GM20000 (cell line): ENCODE measurements at regions not wholly inside any gene's neighbourhood (a gene's known extent, or its start where the extent isn't known, plus 50 kb on each side); places are given as distances from the start of the nearest gene placed in this dataset.

ENCODE experiments used
- DNase-seq: peaks from one replicate; pipeline ENCODE4 v3.0.0; 2012; ENCODE audit warnings: low spot score
- TF ChIP-seq, protein P1 (sequence below): IDR thresholded peaks from 2 replicates; pipeline ENCODE4 v1.5.1; 2012; ENCODE audit warnings: mild to moderate bottlenecking, control low read depth; ENCODE audit errors: extremely low read depth, missing control alignments

DNA sequence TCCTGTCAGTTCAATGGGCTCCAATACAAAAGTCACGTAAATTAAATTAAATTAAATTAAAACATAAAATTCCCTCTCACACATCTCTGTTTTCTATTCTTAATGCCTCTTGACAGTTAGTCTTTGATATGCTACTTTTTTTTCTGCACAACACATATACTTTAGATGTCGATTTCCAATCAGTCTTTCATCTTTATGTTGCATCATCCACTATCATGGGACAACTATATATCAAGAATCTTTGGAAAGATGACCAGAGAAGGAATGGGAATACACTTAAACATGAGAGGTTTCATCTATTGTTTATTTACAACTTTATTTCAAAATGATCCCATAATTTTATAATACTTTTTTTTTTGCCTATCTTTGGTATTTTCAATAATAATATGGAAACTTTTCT lies 733.3 kb upstream of the FANCL start:
- TF ChIP-seq, protein P1, sequence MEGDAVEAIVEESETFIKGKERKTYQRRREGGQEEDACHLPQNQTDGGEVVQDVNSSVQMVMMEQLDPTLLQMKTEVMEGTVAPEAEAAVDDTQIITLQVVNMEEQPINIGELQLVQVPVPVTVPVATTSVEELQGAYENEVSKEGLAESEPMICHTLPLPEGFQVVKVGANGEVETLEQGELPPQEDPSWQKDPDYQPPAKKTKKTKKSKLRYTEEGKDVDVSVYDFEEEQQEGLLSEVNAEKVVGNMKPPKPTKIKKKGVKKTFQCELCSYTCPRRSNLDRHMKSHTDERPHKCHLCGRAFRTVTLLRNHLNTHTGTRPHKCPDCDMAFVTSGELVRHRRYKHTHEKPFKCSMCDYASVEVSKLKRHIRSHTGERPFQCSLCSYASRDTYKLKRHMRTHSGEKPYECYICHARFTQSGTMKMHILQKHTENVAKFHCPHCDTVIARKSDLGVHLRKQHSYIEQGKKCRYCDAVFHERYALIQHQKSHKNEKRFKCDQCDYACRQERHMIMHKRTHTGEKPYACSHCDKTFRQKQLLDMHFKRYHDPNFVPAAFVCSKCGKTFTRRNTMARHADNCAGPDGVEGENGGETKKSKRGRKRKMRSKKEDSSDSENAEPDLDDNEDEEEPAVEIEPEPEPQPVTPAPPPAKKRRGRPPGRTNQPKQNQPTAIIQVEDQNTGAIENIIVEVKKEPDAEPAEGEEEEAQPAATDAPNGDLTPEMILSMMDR, result no peak
- no peak for DNase-seq

DNA sequence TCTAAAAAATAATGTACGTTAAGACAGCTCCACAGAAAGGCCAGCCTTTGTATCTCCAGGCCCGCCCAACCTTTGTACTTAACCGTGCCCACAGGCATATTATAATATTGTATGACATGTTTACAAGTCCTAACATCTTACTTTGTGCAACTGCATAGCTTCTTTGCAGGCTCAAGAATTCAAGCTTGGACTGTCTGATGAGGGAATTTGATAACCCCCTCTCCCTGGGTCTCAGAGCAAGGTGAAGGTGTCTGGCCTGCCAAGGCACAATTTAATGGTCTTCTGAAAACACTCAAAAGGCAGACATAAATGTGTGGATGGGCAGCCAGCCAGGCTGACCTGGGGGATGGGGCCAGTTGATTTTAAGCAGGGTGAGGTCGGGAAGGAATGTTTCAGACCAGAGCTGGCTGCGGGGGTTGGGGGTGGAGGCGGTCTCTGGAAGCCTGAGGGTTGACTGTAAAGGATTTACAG lies 732.7 kb upstream of the FANCL start:
- no peak for DNase-seq
- TF ChIP-seq, protein P1, result no peak

DNA sequence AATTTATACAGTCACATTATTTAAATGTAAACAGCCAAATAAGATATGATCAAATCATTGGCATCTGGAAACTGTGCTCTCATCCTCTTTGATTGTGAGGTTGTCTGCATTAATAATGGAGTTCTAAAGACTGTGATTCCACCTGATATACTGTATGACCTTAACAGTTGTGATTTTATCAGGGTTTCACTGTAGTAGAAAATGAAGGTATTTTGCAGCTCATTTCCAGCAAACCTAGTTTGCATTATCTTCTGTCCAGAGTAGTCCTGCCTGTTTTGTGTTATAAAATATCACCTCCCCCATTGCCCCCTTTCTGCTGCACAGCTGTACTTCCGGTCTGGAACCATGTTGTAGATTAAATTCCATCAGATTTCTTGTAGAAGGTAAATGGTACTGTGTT lies 731.6 kb upstream of the FANCL start:
- no peak for DNase-seq
- TF ChIP-seq, protein P1, result no peak

DNA sequence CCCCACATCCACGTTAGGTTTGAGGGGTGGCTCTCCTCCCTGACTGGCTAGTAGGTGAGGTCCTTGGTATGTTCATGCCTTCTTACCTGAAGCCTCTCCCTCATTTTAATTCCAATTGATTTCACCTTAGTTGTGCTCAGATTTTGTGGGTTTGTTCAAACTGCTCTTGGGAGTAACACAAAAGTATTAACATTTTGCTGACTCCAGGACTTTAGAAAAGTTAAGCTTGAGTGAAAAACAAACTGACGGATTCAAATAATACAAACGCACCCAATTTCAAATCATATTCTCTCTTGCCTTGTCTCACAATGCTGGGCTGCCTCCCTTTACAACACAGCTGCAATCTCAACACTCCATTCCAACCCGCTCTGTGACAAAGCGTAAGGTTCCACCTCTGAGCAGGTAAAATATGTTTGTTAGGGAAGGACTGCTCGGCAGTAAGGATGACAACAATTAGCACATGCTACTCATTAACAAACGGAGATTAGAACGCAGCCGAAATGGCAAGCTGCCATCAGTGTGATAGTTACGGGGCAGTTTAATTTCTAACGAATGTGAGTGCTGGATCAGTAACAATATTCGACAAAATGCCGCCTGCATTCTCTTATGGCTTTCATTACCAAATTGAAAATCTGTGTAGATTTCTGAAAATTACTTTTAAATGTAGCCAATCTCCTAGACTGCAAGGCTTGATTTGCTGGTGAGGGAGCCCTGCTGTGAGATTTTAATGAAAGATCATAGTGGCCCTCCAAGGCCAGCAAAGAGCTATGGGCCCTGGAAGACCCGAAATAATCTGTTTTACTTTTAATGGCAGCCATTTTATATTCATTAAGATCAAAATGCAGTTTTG lies 730.6 kb upstream of the FANCL start:
- TF ChIP-seq, protein P1, result no peak
- DNase-seq, result no peak

DNA sequence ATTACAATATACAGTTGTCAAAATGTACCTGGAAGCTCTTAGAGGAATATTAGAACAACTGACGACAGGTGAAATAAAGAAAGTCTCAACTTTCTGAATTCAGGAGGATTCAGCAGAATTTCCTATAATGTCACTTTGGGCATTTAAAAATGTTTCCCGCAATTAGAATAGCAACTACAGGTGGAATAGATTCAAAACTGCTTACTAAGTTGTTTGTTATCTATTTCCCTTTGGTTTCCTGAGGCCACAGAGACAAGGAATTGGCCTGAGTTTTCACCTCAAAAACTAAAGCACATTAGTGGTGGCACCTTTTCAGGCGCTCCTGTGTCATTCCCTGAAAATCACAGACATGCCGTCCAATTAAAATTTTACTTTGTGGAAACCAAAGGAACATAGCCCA lies 729.2 kb upstream of the FANCL start:
- no peak for DNase-seq
- TF ChIP-seq, protein P1, result no peak

DNA sequence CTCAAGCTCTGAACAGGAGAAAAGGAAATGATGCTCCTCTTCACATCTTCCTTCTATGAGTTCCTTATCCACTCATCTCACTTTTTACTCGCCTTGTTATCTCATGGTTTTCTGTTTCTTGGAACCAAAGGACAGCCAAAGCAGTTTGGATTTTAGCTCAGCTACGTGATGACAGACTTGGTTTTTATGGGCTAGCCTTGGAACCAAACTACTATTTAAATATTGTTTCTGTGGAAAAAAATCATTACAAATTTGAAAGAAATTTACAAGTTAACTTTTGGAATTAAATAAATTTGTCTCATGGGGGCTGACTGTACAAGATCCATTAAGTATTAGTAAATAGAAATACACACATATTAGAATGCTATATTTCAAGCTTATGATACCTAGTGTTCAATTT lies 727.8 kb upstream of the FANCL start:
- no peak for DNase-seq
- TF ChIP-seq, protein P1, result no peak

DNA sequence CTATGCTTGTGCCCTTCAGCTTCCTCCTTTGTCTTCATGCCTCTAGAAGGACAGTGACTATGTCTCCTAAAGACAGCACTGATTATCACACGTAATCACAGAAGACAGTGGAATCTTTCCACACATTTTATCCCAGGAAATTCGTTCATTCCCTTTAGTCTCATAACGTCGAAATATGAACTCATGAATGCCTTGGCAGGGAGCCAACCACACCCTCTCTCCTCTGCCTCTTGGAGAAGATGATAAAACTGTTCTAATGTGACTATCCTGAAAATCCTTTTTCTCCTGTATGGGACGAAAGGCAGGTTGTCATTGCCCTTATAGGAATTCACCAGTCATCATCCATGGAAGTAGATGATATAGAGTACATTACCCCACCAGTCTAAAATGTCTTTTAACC lies 726.6 kb upstream of the FANCL start:
- no peak for DNase-seq
- TF ChIP-seq, protein P1, result no peak
